AG08395 (cell line): ENCODE measurements at regions not wholly inside any gene's neighbourhood (a gene's known extent, or its start where the extent isn't known, plus 50 kb on each side); places are given as distances from the start of the nearest gene placed in this dataset.
"Not testable (repeated sequence)": the region's sequence is repeated elsewhere in the genome, so short reads cannot be mapped to it uniquely, and the experiment has no call there.

Experiments
- DNase-seq: peaks from one replicate; pipeline ENCODE4 v3.0.0; 2012; ENCODE audit warnings: mixed read lengths, low spot score

- DNase-seq: not testable (repeated sequence)
These were observed 81.4 kb downstream of the PRL start for GRCh38 chr6:22215474-22215873.

DNA sequence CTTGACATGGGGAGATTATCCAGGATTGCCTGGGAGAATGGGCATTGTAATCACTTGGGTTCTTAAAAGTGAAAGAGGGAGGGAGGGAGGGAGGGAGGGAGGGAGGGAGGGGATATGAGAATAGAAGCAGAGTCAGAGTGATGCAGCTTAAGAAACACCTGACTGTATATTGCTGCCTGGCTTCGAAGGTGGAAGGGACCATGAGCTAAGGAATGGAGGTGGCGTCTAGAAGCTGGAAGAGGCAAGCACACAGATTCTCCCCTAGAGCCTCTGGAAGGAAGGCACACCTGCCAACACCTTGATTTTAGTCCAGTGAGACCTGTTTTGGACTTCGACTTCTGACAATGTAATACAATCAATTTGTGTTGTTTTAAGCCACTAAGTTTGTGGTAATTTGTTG lies 78.4 kb downstream of the PRL start:
- DNase-seq: no peak

DNA sequence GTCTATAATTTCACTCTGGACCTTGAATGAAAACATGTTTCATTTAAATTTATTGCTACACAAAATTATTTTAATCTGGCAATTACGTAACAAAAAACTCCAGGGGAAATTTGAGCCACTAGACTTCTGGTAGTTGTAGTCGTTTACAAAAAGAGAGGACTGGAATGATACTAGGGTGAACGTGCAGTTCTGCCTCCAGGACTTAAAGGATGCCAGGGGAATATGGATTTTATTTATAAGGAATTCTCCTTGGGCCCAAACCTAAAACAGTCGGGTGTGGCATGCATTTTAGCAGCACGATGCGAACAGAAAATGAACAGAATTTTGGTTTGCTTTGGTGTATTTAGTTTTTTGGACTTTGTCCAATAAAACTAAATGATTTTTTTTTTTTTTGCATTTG lies 76.9 kb downstream of the PRL start:
- no peak for DNase-seq

DNA sequence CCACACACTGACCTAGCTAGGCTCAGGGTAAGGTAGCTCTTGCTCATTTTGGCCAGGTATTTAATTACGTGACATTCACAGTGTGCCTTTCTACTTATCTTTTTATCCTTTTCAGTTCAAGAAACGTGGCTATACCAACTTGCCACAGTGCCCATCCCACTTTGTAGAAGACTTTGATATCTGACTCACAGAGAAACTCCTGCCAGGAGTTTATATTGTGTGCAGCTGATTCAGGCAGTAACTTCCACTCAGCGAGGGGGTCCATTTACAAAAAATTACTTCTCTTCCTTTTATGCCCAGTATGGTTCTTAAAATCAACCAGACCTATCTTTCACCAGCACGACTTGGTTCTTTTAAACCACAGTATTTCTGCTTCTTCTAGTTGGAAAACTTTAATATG lies 75.6 kb downstream of the PRL start:
- no peak for DNase-seq

DNA sequence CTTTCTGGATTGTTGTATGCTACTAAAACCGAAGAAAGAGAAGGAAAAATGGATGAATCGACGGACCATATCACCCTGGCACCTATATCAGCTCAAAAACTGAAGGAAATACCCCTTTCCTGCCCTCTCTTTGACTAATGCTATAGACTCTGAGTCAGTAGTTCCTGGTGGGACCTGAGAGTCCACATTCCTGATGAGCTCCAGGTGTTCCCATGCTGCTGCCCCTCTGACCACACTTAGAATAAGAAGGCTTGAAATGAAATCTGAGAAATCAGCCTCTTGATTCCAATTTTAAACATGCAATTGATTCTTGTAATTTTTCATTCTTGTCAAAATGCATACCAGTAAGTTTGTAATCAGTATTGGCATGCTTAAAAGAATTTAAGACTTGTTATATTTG lies 75.2 kb downstream of the PRL start:
- no peak for DNase-seq

DNA sequence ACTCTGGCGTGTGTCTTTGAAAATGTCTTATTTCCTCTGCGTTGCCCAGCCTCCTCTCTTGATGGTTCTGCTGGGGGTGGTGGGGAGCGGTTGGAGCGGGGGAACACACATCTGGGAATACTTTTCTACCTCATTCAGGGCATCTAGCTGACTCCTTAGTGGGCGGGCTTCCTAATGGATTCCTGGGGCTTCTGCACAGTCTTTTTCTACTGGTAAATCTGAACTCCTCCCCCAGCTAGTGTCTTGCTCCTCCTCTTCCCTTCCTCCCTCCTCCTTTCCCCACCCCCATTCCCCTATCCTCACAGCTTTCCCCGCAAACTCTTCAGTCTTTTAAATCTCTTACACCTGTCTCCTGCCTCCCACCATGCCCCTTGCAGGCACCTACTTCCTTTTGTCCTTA lies 74.4 kb downstream of the PRL start:
- no peak for DNase-seq

- DNase-seq: no peak
These were observed 68.8 kb downstream of the PRL start for GRCh38 chr6:22227824-22228610.

- no peak for DNase-seq
These were observed 65.8 kb downstream of the PRL start for GRCh38 chr6:22231050-22231449.

DNA sequence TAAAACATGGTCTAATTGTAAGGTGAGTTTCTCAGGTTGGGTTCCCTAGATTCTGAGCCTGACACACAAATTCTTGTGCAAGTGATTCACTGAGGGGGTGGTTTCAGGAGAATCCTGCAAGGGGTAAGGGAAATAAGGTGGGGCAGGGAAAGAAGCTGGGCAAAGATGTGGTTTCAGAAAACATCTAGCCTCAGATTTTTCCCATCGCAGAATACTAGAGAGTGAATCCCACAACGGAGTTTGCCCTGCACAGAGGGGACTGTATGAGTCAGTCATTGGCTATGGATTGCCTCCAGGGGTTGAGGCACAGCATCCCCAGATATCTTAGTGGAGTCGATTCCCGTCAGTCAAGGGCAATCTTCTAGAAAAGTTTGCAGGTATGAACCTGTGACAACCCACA lies 65.2 kb downstream of the PRL start:
- no peak for DNase-seq

DNA sequence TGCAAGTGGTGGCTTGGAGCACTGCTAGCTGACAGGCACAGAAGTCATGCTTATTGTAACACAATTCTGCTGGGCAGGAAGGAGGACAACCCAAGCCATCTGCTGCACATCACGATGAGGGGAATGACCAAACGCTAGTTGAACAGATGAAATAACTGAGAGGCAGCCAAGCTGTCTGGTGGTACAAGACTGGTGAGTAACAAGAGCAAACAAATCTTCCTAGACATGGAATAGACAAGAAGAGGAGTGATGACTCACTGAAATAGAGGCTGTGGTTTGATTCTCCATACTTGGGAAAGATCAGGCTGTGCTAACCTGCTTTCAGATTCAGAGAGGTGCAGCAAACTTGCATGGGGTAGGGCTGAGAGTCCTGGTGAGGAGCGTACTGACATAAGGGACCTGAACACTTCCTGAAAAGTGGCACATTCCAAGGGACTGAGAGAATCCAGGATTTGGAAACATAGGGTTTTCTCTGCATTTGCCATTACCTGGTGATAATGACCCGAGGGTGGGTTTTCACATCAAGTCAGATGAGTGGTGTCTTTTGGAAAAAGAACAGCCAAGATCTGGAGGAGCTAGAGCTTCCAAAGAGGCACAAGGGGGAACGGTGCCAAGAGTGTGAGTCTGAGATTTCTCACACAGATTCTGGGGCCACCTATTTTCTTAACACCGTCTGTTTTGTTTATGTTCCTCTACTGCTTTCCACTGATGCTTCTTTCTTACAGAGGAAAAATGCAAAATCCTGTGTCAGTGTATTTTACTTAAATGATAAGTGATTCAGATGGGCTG lies 60.0 kb downstream of the PRL start:
- peak; percentile 74 for DNase-seq
